GM19467 (cell line): ENCODE measurements at regions not wholly inside any gene's neighbourhood (a gene's known extent, or its start where the extent isn't known, plus 50 kb on each side); places are given as distances from the start of the nearest gene placed in this dataset.
"Not testable (repeated sequence)": the region's sequence is repeated elsewhere in the genome, so short reads cannot be mapped to it uniquely, and the experiment has no call there.

Experiments used
- ATAC-seq: cut with Tn5 transposase; IDR thresholded peaks from one replicate; pipeline ENCODE4 v1.9.1; 2021; ENCODE audit warnings: mild to moderate bottlenecking, moderate library complexity; ENCODE audit not compliant: unreplicated experiment

DNA sequence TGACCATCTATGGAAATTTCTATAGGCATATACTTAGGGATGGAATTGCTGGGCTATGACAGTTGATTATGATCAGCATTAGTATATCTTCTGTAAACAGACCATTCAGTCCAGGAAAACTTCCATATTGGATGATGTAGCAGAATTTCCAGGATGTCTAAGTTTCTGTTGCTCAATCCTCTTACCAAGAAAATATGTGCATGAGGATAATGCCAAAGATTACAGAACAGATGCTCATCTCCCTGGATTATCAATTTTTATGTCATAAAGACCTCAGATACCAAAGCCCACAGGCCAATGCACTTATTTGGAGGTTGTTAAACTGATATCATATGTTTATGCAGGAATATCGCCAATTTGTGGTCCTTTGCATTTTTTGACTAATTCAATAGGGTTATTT lies 354.4 kb upstream of the FLRT2 start:
- no peak for ATAC-seq

DNA sequence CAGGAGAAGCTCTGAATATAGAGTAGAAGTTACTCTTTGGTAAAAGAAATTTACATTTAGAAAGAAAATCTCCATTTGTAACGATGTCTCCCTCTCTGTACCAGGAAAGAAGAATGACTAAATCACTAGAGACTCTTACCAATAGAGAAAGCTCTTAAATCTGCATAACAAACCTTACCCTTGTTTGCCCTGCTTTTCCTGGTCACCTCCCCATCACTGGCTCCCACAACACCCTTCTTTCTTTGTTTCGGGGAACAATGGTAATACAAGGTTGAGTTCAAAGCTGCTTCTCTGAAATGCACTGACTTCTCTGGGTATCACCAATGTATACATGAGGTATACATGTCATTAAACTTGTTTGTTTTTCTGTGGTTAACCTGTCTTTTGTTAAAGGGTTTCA lies 351.1 kb upstream of the FLRT2 start:
- no peak for ATAC-seq

- ATAC-seq = no peak
These were observed 349.1 kb upstream of the FLRT2 start for GRCh38 chr14:85180876-85181275.

- no peak for ATAC-seq
These were observed 347.7 kb upstream of the FLRT2 start for GRCh38 chr14:85182282-85182681.

- no peak for ATAC-seq
These were observed 343.9 kb upstream of the FLRT2 start for GRCh38 chr14:85186082-85186481.

DNA sequence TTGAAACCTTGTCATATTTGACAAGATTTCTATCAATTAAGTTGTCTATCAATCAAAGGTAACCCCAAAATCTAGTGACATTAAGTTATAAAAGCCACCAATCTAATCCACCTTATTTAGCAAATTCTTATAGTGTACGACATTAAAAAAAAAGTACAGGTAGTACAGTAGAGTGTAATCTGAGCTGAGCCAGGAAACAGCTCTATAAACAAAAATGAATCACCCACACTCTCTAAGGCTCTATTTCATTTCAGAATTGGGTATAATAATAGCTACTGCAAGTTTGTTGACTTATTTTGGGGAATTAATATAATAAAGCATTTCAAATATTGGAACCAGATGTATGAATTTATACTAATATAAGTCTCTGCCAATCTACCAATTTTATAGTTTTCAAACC lies 342.4 kb upstream of the FLRT2 start:
- ATAC-seq = no peak

DNA sequence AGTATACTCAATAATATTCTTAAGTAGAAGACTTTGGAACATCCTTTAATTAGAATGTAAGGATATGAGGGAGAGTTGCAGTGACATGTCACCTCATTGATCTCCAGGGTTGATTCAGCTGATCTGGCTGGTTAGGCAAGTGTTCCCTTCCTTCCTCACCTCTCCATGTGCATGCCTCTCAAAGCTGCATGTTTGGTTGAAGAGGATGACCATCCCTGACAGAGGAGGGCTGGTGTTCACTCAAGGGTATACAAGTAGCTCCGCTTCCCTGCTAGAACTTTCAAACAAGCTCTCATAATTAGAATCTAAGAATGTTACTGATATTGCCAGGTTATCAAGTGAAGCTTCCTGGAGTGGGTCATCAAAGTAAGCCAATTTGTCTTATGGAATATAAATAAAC lies 341.1 kb upstream of the FLRT2 start:
- ATAC-seq = no peak

GRCh38 chr14:85189253-85189652 lies 340.7 kb upstream of the FLRT2 start:
- ATAC-seq = not testable (repeated sequence)

DNA sequence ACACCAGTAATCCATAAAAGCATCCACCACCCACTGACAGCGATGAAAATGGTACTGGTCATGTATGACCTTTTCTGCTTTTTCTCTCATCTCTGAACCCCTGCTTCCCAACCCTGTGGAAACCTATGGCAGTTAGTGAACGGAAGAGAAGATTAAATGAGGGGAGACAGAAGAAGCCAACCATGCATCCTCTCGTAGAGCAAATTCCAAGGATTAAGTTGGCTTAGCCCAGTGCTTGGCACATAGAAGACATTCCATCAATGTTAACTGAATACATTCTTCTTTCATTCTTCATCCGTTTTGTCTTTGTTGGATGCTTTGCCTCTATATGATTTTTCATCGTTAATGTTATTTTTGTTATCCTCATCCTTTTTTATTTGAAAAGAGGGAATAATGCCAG lies 339.7 kb upstream of the FLRT2 start:
- ATAC-seq = no peak

DNA sequence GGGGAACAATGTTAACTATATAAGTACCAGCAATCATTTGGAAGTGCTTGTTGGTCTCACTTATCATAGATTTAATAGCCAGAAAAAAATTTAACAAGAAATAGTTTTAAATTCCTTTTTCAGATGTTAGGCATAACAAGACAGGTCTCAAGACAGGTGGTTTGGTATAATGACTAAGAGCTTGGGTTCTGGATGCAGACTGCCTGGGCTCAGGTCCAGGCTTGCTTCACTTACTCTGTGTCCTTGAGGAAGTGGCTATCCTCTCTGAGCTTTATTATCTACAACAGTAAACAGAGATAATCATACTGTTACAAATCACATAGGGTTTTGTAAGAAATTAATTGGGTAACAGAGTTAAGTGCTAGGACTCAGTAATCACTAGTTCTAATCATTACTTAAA lies 338.0 kb upstream of the FLRT2 start:
- ATAC-seq = no peak

GRCh38 chr14:85195872-85196477 lies 334.0 kb upstream of the FLRT2 start:
- ATAC-seq = no peak

DNA sequence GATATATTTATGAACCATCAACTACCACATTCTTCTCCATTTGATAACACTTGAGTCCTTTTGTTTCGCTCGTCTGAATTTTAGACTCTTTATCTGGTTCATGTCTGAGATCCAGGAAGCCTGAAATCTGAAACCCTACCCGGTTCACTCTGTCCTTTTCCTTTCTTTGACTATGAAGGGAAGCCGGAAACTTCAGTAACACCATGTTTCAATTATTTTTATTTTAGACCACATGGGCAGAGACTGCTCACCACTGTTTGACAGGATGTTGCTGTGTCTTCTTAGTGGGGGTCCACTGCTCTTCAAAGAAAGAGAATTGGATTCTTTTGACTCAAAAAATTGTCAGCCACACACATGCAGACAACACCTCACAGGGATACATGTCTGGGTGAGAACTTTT lies 331.9 kb upstream of the FLRT2 start:
- no peak for ATAC-seq

DNA sequence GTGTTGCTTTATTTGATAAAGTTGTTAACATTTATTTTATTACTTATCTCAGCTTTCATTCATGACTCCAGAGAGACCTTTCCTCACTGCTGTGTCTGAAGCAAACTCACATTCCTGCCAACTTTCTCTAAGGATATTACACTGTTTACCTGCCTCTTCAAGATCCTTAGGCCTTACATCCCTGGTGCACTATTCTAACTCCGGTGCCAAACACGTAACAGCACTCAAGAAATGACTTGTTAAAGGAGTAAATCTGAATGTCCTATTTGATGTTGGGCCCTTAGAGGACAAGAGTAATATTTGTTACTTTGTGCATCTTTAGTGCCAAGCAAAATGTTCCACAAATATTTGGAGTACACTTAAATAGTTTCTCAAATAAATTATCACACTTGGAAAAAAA lies 324.1 kb upstream of the FLRT2 start:
- ATAC-seq = no peak

- ATAC-seq = no peak
These were observed 315.5 kb upstream of the FLRT2 start for GRCh38 chr14:85214471-85214870.

- ATAC-seq = no peak
These were observed 312.5 kb upstream of the FLRT2 start for GRCh38 chr14:85217412-85217811.

DNA sequence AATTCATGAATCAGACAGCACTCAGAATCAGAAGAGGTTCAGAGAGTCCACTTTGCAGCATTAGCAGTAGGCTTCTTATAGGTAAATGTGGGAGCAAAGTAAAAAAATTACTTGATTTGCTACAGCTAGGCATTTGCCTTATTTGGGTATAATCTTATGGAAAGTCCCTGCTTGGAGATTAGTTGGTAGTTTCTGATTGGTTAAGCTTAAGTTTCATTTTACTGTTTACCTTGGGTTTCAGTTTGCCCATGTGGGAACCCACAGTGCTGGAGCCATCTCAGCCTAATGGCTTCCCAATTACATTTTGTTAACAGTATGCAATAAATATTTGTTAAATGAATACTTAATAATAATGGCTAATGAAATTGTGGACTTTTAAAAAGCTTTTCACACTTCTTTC lies 311.0 kb upstream of the FLRT2 start:
- no peak for ATAC-seq

- ATAC-seq = no peak
These were observed 308.1 kb upstream of the FLRT2 start for GRCh38 chr14:85221832-85222231.

DNA sequence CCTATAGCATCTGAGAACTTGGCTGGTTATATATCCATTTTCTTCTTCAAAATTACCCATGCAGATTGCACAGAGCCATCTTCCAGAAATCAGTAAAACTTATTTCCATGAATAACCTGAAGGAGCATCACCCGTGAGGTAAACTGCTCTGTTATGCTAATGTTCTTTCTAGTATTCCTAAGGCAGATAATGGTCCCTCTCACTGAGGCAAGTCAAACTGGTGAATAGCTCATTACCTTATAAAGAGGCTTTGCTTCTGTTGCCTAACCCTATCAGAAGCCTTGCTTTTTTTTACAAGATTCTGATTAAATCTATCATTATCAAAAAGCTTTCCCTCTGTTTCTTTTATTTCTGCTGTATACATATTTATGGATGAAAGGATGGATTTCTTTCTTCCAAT lies 307.6 kb upstream of the FLRT2 start:
- no peak for ATAC-seq

- ATAC-seq = no peak
These were observed 306.3 kb upstream of the FLRT2 start for GRCh38 chr14:85223667-85224066.

- ATAC-seq = no peak
These were observed 305.7 kb upstream of the FLRT2 start for GRCh38 chr14:85224241-85224640.

DNA sequence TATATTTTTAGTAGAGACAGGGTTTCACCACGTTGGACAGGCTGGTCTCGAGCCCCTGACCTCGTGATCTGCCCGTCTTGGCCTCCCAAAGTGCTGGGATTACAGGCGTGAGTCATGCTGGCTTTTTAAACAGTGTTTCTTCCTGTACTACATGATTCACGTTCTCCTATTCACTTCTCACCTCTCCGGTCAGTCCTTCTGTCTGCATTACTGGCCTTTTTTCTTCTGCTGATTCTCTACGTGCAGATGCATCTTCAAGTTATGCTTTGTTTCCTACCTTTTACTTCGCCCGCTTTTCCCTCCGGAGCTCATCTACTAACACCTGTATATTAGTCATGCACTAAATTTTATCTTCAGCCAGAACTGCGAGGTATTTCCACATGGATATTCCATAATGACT lies 296.2 kb upstream of the FLRT2 start:
- ATAC-seq = no peak

DNA sequence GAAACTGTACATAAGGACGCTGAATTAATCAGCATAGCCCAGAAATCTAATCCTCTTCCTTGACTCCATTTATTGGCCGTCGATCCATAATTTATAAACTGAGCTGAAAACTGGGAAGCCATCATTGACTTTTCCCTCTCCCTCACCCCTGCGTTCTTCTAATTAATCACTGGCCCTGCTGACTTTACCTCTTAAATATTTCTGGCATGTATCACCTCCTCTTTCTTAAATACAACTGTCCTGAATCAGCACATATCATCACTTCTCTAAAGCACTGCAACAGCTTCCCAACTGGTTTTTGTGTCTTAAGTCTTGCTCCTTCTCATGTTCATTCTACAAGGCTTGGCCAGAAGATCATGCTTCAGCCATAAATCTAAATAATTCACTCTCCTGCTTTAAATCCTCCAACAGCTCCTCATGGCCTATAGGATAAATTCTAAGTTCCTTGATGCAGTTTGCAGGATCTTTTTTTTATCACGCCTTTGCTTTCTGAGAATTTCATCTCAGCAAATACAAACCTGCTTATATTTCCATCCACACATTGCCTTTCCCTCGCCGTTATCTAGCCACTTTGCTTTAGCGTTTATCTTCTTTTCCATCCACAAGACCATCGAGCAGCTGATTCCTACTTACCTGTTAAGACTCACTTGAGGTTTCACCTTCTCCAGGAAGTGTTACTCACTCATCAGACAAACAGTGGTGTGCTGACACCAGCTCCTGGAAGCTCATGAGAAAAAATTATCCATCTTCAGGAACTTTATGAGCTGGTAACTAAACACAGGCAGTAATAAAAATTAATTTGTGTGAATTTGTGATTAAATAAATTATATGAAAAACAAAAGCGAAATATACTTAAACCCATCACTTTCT lies 295.6 kb upstream of the FLRT2 start:
- ATAC-seq = no peak

GRCh38 chr14:85235868-85236267 lies 294.1 kb upstream of the FLRT2 start:
- ATAC-seq = no peak
